DND-41 (cell line): ENCODE measurements at regions not wholly inside any gene's neighbourhood (a gene's known extent, or its start where the extent isn't known, plus 50 kb on each side); places are given as distances from the start of the nearest gene placed in this dataset.

Source experiments
- ATAC-seq: fragments of 200-7000 bp; cut with Tn5 transposase; 3 replicates; pipeline ENCODE4 v1.9.1; 2021; ENCODE audit warnings: low read depth; ENCODE audit not compliant: insufficient read depth
- DNase-seq: peaks from one replicate; pipeline ENCODE4 v3.0.0-alpha.2; 2020
- H2AFZ ChIP-seq: 2 replicates; pipeline ENCODE4 v1.6.0; 2012; ENCODE audit warnings: low read depth, low read length
- H3K27ac ChIP-seq: 2 replicates; pipeline ENCODE4 v1.5.1; 2012; ENCODE audit warnings: low read length, inconsistent platforms
- H3K27me3 ChIP-seq: fragments of 200-600 bp; sonication (generic); 2 replicates; pipeline ENCODE4 v1.6.0; 2012; ENCODE audit warnings: low read length, mild to moderate bottlenecking, inconsistent platforms; ENCODE audit not compliant: insufficient read depth, poor library complexity
- H3K36me3 ChIP-seq: 2 replicates; pipeline ENCODE4 v1.5.1; 2012; ENCODE audit warnings: low read length, inconsistent platforms; ENCODE audit not compliant: insufficient read depth
- H3K4me1 ChIP-seq: 2 replicates; pipeline ENCODE4 v1.5.1; 2012; ENCODE audit warnings: mild to moderate bottlenecking, low read length; ENCODE audit not compliant: insufficient read depth
- H3K4me2 ChIP-seq: 2 replicates; pipeline ENCODE4 v1.6.0; 2012; ENCODE audit warnings: mild to moderate bottlenecking, moderate library complexity, low read length, inconsistent platforms; ENCODE audit not compliant: insufficient read depth
- H3K4me3 ChIP-seq, 2 experiments: fragments of 200-600 bp in 1 of 2; shearing (Covaris generic) in 1 of 2; 2 replicates each; pipeline ENCODE4 v1.5.1; 2012 to 2016; ENCODE audit warnings: inconsistent platforms in 2 of 2, low read length in 2 of 2, mild to moderate bottlenecking in 2 of 2, low read depth in 1 of 2, moderate library complexity in 1 of 2
- H3K79me2 ChIP-seq: 2 replicates; pipeline ENCODE4 v1.6.0; 2012; ENCODE audit warnings: low read length, inconsistent platforms; ENCODE audit not compliant: insufficient read depth
- H3K9ac ChIP-seq: 2 replicates; pipeline ENCODE4 v1.6.0; 2012; ENCODE audit warnings: low read depth, mild to moderate bottlenecking, inconsistent platforms, low read length, moderate library complexity
- H3K9me3 ChIP-seq: 2 replicates; pipeline ENCODE4 v1.5.1; 2012; ENCODE audit warnings: low read length, moderate library complexity, mild to moderate bottlenecking, inconsistent platforms; ENCODE audit not compliant: insufficient read depth, severe bottlenecking
- H4K20me1 ChIP-seq: 2 replicates; pipeline ENCODE4 v1.6.0; 2012; ENCODE audit warnings: low read length; ENCODE audit not compliant: insufficient read depth
- CTCF ChIP-seq: IDR thresholded peaks from 2 replicates; pipeline ENCODE4 v1.5.1; 2012; ENCODE audit warnings: borderline replicate concordance, low read length, moderate library complexity, mild to moderate bottlenecking; ENCODE audit not compliant: poor library complexity, severe bottlenecking; ENCODE audit errors: extremely low read depth
- EZH2 ChIP-seq: IDR thresholded peaks from 3 replicates; pipeline ENCODE4 v1.6.1; 2012; ENCODE audit warnings: borderline replicate concordance, low read depth, mild to moderate bottlenecking, moderate library complexity, low read length, inconsistent platforms; ENCODE audit not compliant: severe bottlenecking

- TF ChIP-seq CTCF (no peak), EZH2 (no peak)
- Histone ChIP-seq H3K9me3 (no peaks in the 10 kb centered on the region), H3K4me1 (no peaks in the 10 kb centered on the region), H3K4me3 (no peak overlapping the region), H3K27ac (no peak overlapping the region), H3K36me3 (no peaks in the 10 kb centered on the region), H3K9ac (no peak overlapping the region), H2AFZ (no peak overlapping the region), H4K20me1 (no peaks in the 10 kb centered on the region), H3K4me2 (no peak overlapping the region), H3K27me3 (no peaks in the 10 kb centered on the region), H3K79me2 (no peaks in the 10 kb centered on the region)
- DNase-seq (no peak), ATAC-seq (no peak)
Measured at GRCh38 chr13:78177306-78177705, 258.7 kb upstream of the EDNRB start.

GRCh38 chr13:78176880-78177279 lies 258.2 kb upstream of the EDNRB start:
- no peak for TF ChIP-seq CTCF
- TF ChIP-seq EZH2 = no peak
- no peak for DNase-seq
- Histone ChIP-seq H3K27ac (no peak overlapping the region), H3K27me3 (no peaks in the 10 kb centered on the region), H2AFZ (no peak overlapping the region), H3K9ac (no peak overlapping the region), H3K4me3 (no peak overlapping the region), H3K36me3 (no peaks in the 10 kb centered on the region), H3K9me3 (no peaks in the 10 kb centered on the region), H3K4me2 (no peak overlapping the region), H3K79me2 (no peaks in the 10 kb centered on the region), H4K20me1 (no peaks in the 10 kb centered on the region), H3K4me1 (no peaks in the 10 kb centered on the region)
- ATAC-seq = no peak

GRCh38 chr13:78169386-78169785 lies 250.8 kb upstream of the EDNRB start:
- Histone ChIP-seq H3K4me1 (no peaks in the 10 kb centered on the region), H3K4me2 (no peak overlapping the region), H3K4me3 (no peak overlapping the region), H4K20me1 (no peaks in the 10 kb centered on the region), H3K9me3 (peaks cover 17% of the 10 kb centered on the region), H3K27me3 (no peaks in the 10 kb centered on the region), H2AFZ (no peak overlapping the region), H3K36me3 (no peaks in the 10 kb centered on the region), H3K79me2 (no peaks in the 10 kb centered on the region), H3K27ac (no peak overlapping the region), H3K9ac (no peak overlapping the region)
- TF ChIP-seq EZH2 (no peak), CTCF (no peak)
- ATAC-seq (no peak), DNase-seq (no peak)

- no peak overlapping the region for H3K4me3 ChIP-seq
- H3K9me3 ChIP-seq = peaks cover 17% of the 10 kb centered on the region
- DNase-seq = no peak
- no peak overlapping the region for H3K9ac ChIP-seq
- no peaks in the 10 kb centered on the region for H3K36me3 ChIP-seq
- H4K20me1 ChIP-seq = no peaks in the 10 kb centered on the region
- H3K27ac ChIP-seq = no peak overlapping the region
- no peak for ATAC-seq
- no peaks in the 10 kb centered on the region for H3K4me1 ChIP-seq
- no peak overlapping the region for H3K4me2 ChIP-seq
- TF ChIP-seq EZH2 (no peak), CTCF (no peak)
- H3K27me3 ChIP-seq = no peaks in the 10 kb centered on the region
- H2AFZ ChIP-seq = no peak overlapping the region
- no peaks in the 10 kb centered on the region for H3K79me2 ChIP-seq
Measured at GRCh38 chr13:78168981-78169380, 250.3 kb upstream of the EDNRB start.
